Prostate gland (tissue), 2 donors: ENCODE measurements at regions not wholly inside any gene's neighbourhood (a gene's known extent, or its start where the extent isn't known, plus 50 kb on each side); places are given as distances from the start of the nearest gene placed in this dataset.

Experiments used
- POLR2AphosphoS5 ChIP-seq: sonication (generic); formaldehyde crosslinking; IDR thresholded peaks from one replicate; pipeline ENCODE4 v1.6.1; 2017; ENCODE audit warnings: antibody characterized with exemption
- TF ChIP-seq, protein P1 (sequence below), 4 experiments: fragments of 200-600 bp in 2 of 4; fragments of 450-650 bp in 2 of 4; sonication (generic) in 2 of 4; IDR thresholded peaks; 1 replicate in 3 of 4; 2 replicates in 1 of 4; pipeline ENCODE4 v1.5.1; 2016 to 2019; ENCODE audit warnings: antibody characterized with exemption in 4 of 4, mild to moderate bottlenecking in 2 of 4, moderate library complexity in 2 of 4

DNA sequence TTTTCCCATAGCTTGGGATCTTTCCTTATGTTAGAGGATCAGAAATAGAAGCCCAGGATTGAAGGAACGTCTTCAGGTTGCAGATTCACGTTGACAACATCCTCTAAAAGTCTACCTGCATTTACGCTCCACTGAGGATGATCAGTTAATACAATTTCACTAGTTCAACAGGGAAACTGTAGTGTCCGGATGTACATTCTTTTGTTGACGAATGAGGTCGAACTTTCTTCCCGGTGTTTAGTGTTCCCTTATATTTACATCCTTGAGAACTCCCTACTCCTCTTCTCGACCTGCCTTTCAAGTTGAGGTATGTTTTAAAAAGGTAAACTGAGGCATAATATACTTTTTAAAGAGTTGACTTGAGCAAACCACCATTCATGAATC lies 74.8 kb downstream of the SIK1 start:
- TF ChIP-seq, protein P1, sequence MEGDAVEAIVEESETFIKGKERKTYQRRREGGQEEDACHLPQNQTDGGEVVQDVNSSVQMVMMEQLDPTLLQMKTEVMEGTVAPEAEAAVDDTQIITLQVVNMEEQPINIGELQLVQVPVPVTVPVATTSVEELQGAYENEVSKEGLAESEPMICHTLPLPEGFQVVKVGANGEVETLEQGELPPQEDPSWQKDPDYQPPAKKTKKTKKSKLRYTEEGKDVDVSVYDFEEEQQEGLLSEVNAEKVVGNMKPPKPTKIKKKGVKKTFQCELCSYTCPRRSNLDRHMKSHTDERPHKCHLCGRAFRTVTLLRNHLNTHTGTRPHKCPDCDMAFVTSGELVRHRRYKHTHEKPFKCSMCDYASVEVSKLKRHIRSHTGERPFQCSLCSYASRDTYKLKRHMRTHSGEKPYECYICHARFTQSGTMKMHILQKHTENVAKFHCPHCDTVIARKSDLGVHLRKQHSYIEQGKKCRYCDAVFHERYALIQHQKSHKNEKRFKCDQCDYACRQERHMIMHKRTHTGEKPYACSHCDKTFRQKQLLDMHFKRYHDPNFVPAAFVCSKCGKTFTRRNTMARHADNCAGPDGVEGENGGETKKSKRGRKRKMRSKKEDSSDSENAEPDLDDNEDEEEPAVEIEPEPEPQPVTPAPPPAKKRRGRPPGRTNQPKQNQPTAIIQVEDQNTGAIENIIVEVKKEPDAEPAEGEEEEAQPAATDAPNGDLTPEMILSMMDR (IDR thresholded peaks at IDR 0.05): no peak
- TF ChIP-seq POLR2AphosphoS5: peak; percentile 57
